GM20431 (cell line): ENCODE measurements at regions not wholly inside any gene's neighbourhood (a gene's known extent, or its start where the extent isn't known, plus 50 kb on each side); places are given as distances from the start of the nearest gene placed in this dataset.
"Not testable (repeated sequence)": the region's sequence is repeated elsewhere in the genome, so short reads cannot be mapped to it uniquely, and the experiment has no call there.

ENCODE experiments used
- in situ Hi-C: fragments of 300-500 bp; cut with MseI, MboI; formaldehyde crosslinking; loops from one replicate; pipeline ENCODE4 v1.15.0; 2020; ENCODE audit warnings: low sequenced_read_pairs; ENCODE audit not compliant: unreplicated experiment

DNA sequence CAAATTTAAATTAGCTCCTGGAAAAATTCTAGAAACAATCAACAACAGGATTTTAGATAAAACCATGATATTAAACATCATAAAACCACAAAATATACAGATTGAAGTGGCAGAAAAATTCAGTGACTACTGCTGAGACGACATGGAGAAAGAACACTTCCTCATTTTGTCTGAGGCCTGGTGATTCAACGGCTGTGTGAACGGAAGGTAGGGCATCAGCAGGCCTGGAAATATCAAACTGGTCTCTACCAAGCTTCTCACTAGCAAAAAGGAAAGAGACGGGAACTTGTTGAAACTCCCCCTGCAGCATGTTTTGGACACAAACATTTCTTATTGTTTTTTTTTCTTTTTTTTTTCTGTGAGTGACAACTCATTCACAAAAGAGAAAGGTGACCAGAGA is 58.0 kb upstream of the AHI1 start:
- in situ Hi-C loops: no loop called here

DNA sequence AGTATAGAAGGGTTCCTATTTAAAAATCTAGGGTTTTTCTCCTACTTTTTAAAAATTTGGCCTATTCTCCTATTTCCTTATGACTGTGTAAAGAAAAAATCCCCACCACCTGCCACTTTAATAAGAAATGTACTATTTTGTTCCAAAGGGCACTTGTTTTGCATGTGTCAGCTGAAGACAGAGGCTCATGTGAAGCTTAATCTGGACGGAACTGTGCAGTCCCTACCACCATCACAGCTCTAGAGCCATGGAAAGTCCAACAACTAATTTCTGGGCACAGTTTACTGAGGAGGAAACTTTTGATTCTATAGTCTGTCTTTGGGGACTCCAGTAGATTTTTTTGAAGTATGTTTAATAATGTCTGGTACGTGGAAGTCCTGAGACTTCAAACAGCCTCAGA is 60.0 kb upstream of the AHI1 start:
- in situ Hi-C loops: no loop called here

DNA sequence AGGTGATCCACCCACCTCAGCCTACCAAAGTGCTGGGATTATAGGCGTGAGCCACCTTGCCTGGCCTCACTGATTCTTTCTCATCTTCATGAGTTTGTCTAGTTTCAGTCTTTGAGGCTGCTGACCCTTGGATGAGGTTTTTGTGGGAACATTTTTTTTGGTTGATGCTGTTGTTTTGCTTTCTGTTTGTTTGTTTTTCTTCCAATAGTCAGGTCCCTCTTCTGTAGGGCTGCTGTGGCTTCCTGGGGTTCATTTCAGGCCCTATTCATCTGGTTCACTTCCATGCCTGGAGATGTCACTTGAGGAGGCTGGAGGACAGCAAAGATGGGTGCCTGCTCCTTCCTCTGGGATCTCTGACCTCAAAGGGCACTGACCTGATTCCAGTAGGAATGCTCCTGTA is 68.1 kb upstream of the AHI1 start:
- in situ Hi-C loops: not testable (repeated sequence)

DNA sequence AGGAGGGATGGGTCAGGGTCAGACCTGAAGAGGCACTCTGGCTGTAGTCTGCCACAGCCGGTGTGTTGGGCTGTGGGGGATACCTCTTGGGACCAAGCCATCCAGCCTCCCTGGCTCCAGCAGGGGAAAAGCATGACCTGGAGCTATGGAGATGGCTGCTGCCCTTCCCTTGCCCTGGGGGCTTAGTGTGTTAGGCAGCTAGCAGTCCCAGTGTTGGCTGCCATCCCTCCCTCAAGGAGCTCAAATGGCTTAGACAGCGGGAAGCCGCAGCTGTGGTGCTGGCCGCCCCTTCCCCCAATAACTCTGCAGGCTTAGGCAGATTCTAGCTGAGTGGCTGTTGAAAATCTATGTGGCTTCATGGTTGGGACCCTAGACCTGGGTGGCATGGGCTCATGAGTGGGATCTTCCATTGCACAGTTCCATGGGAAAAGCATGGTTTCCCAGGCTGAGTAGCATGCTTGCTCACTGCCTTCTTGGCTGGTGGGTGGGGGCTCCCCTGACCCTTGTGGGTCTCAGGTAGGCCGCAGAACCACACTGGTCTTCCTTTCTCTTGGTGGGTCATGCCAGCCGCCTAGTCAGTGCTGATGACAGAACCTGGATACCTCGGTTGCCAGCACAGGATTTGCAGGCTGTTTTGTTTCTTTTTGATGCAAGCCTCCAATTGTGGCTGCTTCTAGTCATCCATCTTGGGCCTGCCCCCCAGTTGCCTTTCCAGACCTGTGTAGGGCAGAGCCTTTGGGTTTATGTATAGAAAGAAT is 69.0 kb upstream of the AHI1 start:
- in situ Hi-C loops: no loop called here

DNA sequence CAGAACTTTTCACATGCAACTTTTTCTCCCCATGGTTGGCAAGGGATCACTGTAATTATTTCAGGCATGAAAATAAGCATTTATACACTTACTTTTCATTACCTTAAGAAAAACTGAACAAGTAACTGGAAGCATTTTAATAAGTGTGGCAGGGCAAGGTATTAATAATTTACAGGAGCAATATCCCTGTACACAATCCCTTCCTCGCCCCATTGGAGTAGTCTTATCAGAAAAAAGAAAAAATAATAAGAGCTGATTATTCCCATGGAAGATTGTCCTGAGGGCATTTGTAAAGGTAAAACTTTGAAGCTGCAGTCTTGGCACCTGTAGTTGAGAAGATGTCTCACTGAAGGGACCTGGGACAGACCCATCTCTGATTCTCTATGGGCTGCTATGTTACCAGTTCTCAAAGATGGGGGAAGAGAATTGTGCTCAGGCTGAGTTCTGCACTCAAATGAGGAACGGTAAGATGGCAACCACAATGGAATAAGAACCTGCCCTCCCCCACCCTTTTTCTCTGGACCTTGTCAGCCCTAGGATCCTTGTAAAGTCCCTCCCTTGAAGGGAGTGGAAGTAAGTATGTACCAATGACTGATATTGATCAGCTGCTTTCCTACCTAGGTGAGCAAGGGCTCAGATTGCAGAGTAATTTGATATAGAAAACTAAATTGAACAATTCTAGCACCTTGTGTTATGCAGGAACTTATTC is 70.0 kb upstream of the AHI1 start:
- in situ Hi-C loops: no loop called here

DNA sequence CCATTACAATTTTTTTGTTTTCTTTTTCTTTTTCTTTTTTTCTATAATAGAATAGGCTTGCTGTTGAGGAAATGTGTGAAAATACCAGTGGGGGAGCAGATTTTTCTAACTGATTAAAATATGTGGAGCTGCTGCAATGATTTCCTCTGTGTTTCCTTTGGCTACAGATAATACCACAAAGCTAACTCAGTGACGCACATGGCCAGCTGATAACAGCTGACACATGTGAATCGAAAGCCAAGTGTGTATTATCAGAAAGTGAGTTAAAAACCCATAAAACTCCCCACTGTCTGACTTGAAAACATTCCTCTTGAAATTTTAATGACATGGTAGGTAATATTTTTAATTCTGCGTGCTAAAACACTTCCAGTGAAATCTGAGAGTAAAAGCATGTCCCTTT is 70.8 kb upstream of the AHI1 start:
- in situ Hi-C loops: no loop called here

DNA sequence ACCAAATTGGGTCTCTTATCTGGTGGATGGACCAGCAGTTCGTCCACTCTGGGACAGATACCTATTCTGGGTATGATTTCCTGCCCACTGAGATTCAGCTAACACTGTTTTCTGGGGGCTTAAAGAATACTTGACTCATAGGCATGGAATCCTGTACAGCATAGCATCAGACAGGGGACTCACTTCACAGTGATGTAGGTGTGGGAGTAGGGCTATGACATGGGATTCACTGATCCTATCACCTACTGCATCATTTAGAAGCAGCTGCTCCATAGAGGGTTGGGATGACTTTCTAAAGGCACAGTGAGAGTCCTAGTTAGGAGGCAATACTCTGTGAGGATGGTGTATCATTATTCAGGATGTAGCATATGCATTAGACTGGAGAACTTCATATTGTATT is 74.5 kb upstream of the AHI1 start:
- in situ Hi-C loops: no loop called here

DNA sequence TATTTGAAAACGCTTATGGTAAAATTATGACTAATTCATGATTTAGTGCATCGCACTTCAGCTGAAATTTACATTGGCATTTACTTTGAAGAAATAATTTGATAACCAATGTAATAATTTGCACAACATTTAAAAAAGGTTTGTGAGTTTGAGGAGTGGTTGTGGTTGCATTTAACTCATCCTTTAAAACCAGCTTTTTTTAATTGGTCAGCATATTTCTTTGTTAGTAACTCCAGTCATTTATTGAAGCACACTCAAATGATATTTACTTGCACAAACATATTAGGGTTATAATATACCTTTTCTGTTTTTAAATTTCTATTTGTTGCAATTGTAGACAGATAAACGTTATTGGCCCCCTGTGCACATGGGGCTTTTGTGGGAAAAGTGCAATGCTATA is 78.1 kb upstream of the AHI1 start:
- in situ Hi-C loops: no loop called here

DNA sequence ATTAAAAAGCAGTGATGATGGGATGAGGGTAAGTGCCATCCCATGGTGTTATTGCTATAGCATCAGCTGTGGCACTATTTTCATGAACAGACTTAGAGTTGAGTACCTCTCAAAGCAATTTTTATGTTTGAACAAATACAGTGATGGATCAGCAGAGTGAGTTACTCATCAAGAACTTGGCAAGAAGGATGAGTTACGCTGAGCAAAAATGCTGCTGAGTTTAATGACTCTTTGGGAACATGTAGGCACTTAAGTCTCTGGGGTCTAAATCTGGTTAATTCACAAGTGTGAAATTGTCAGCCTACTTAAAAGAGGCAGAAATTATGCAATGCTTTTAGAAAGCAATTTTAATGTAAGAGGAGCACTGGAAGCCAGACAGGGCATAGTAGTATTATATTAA is 78.5 kb upstream of the AHI1 start:
- in situ Hi-C loops: no loop called here

DNA sequence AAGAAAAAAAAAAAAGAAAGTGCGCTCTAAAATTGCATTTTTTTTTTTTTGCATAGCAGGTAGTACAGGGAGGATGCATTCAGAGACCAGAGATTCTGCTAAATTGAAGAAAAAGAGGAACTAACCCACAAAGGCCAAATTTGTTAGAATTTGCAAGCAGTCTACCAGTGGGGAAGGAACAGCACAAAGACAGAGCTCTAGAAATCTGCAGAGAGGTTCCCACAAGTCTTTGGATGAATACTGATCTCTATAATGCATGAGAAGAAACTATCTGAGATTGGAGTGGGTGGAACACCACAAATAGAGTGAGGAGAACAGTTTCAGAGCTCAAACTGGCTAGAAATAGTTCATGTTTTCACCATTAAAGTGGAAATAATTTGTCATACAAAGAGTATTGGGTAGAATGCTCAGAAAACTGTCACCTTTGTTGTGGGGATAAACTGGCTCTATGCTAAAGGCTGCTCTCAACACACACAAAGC is 79.6 kb upstream of the AHI1 start:
- in situ Hi-C loops: no loop called here

DNA sequence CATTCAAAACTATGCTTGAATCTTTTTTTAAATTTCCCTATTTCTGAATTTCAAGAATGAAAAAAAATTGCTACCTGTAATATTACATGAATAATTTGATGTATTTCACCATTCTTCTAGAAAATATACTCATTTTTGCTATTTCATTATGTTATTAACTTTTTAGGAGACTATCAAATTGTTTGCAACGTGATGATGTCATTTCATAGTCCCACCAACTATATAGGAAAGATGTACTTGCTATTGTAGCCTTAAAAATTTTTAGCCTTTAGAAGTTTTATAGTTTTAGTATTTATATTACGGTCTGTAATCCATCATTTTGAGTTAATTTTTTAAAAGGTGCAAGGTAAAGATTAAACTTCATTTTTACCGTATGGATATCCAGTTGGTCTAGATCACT is 81.4 kb upstream of the AHI1 start:
- in situ Hi-C loops: no loop called here

DNA sequence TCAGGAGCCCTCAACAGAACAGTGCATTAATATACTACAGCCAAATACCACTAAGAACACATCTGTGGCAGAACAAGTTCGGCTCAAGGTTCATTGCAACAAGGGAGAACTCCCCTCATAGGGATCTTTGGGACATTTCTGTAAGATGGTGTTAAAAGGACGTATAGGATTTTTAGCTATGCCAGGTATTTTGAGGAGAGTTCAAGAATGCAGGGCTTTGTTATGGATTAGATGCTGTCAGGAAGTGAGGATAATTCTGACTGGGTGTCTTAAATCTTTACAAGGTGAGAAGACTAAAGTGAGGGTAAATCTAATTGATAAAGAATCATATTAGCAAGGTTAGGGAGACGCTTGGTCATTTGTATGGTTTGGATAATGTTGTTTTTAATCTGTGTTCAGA is 83.7 kb upstream of the AHI1 start:
- in situ Hi-C loops: no loop called here

DNA sequence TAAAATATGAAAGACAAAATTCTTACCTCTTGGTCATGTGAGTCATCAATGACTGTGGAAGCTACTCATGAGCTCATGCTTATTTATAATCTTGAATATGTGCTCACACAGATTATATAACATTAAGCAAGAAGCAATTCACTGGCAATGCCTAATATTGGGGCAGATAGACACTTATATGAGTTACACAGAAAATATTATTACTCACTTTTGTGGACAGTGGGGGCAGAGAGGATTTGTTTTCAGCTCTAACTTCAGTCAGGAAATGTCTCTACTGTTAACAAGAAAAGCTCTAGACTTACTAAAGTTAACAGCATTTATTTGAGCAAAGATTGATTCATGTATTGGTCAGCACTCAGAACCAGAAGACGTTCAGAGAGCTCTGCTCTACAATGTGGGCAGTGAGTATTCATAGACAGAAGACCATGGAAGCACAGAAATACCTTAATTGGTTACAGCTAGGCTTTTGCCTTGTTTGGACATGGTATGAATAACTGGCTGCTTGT is 85.8 kb upstream of the AHI1 start:
- in situ Hi-C loops: no loop called here

DNA sequence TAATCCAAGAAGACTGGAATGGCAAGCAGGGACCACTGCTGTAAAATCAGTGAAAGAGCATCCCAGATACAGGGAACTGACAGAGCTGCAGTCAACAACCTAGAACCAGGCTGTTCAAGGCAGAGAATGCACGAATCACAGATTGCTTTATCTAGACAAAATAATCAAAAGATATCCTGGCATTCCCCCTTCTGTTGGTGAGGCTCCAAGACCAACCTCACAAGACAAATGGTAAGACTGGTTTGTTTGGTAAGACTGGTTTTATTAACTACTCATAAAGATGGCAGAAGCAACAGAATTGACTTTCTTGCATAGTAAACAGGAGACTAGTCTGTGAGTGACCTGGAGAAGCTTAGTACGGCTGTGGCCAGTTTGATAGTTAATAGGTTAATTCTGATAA is 88.8 kb upstream of the AHI1 start:
- in situ Hi-C loops: no loop called here

DNA sequence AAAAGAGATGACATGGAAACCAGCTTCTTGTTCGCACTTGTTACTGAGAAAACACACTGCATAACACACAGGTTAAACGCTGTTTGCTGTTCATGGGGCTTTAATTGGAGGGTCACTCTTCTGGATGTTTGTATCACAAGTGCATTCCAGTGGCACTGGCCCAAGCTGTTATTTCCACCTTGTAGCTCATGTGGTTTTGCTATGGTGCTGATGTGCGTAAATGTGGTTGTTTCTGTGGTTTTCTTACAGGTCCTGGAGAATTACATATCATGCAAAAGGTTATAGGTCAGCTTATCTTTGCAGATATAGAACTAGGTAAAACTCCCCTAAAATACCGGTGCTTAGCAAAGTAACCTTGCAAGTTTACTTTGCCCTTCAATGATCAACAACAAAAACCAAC is 89.3 kb upstream of the AHI1 start:
- in situ Hi-C loops: no loop called here

DNA sequence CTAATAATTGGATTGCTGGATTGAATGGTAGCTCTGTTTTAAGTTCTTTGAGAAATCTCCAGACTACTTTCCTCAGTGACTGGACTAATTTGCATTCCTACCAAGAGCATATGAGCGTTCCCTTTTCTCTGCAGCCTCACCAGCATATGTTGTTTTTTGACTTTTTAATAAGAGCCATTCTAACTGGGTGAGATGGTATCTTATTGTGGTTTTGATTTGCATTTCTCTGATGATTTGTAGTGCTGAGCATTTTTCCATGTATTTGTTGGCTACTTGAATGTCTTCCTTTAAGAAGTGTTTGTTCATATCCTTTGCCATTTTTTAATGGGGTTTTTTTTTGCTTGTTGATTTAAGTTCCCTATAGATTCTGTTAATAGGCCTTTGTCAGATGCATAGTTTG is 94.7 kb upstream of the AHI1 start:
- in situ Hi-C loops: no loop called here

DNA sequence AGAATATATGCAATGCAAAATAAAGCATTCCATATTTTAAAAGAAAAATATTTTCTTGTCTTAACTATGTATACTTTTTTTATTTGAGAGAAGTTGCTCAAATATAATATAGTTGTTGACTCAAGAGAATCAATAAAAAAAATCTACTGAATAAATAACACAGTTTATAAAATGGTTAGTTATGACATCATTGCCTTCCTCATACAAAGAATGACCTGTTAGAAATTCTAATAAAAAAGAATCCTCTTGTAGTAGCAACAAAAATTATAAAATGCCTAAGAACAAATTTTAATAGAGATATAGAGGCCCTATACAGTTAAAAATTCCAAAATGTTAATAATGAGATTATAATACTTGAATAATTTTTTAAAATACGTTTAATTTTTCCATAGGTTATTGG is 96.5 kb upstream of the AHI1 start:
- in situ Hi-C loops: no loop called here

DNA sequence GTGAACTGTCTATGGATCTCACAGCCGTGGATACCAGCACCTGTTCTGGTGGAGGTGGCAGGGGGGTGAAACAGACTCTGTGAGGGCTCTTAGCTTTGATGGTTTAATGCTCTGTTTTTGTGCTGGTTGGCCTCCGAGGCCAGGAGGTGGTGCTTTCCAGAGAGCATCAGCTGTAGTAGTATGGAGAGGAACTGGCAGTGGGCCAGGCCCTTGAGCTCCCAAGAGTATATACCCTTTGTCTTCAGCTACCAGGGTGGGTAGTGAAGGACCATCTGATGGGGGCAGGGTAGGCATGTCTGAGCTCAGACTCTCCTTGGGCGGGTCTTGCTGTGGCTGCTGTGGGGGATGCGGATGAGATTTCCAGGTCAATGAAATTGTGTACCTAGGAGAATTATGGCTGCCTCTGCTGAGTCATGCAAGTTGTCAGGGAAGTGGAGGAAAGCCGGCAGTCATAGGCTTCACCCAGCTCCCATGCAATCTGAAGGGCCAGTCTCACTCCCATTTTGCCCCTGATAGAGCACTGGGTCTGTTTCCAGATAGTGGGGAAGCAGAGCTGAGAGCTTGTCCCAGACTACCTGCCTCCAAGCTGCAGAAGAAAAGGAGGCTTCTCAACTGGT is 102.7 kb upstream of the AHI1 start:
- in situ Hi-C loops: no loop called here

DNA sequence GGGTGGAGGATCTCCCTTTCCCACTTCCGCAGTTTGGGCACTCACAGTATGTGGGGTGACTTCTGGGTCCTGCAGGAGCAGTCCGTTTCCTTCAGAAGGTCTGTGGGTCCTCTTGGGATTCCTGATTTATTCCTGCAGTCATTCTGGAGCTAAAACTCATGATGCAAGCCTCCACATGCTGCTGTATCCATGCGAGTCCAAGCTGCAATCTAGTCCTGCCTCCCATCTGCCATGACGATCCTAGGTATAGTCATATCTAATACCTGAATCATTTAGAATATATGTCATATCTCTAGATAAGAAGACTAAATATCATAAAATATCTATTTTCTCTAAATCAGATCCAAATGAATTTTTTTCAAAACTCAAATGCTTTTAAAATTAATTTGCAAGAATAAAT is 103.4 kb upstream of the AHI1 start:
- in situ Hi-C loops: no loop called here

DNA sequence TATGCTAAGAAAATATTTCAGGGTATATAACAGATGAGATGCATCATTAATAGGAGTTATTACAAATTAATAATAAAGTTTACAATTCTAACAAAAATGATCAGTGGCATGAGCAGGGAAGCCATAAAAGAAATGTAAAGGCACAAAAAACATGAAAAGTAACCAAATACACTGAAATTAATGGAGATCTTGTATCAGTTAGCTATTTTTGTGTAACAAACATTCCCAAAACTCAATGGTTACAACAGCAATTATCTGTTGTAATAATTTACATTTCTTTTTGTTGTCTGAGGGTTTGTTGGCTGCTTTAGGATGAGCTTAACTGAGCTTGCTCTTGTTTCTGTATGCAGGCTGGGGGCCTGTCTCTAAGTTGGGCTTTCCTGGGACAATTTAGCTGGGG is 104.3 kb upstream of the AHI1 start:
- in situ Hi-C loops: no loop called here

DNA sequence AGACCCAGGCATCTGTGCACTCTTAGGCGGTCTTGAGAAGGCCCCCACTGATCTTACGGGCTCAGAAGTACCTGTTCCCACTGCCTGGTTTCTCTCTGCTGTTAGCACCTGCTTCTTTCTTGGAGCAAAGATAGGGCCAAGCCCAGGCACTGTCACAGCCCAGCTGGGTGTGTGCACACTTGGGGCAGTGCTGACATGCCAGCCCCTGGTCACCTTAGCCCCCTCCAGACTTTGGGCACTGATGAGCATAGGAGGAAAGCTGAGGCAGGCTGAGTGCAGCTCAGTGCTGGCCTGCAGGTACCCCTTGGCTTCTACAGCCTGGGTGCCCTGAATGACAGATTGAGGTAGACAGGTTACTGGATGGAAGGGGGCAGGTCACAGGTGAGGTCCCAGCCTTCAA is 105.7 kb upstream of the AHI1 start:
- in situ Hi-C loops: no loop called here
